Posterior vena cava (tissue), 2 donors: ENCODE measurements at regions not wholly inside any gene's neighbourhood (a gene's known extent, or its start where the extent isn't known, plus 50 kb on each side); places are given as distances from the start of the nearest gene placed in this dataset.
"Not testable (repeated sequence)": the region's sequence is repeated elsewhere in the genome, so short reads cannot be mapped to it uniquely, and the experiment has no call there.

Experiments used
- DNase-seq: peaks from one replicate; pipeline ENCODE4 v3.0.0-alpha.2; 2020; ENCODE audit warnings: low spot score
- intact Hi-C, 2 donors: fragments of 100-400 bp; cut with DNase I; formaldehyde crosslinking; loops; one replicate each; pipeline versions ENCODE4 v1.14.1 to v1.14.2; 2022 to 2023
- donor health status: DM: yes; HTN: yes; CAD: no.
- donor health status: DM: yes; HTN: yes; CAD: no.

GRCh38 chr2:39563572-39563971 is 102.1 kb upstream of the TMEM178A start:
- DNase-seq: no peak
- intact Hi-C loops: loop anchor here in 1 of 2 donors (10.0 kb wide), 1 partner anchor 1311 kb away; no protein-coding TSS in a partner anchor

- DNase-seq: no peak
- intact Hi-C loops: loop anchor here in 1 of 2 donors (10.0 kb wide), 1 partner anchor 1307 kb away; no protein-coding TSS in a partner anchor
These were observed 98.2 kb upstream of the TMEM178A start for GRCh38 chr2:39567507-39567906.

- DNase-seq: no peak
- intact Hi-C loops: loop anchor here in 1 of 2 donors (10.0 kb wide), 1 partner anchor 1307 kb away; no protein-coding TSS in a partner anchor
These were observed 97.6 kb upstream of the TMEM178A start for GRCh38 chr2:39568116-39568515.

GRCh38 chr2:39568561-39569006 is 97.1 kb upstream of the TMEM178A start:
- intact Hi-C loops: loop anchor here in 1 of 2 donors (10.0 kb wide), 1 partner anchor 1306 kb away; no protein-coding TSS in a partner anchor
- DNase-seq: no peak

GRCh38 chr2:39570130-39570555 is 95.6 kb upstream of the TMEM178A start:
- no peak for DNase-seq
- intact Hi-C loops: no loop called here

- intact Hi-C loops: no loop called here
- DNase-seq: no peak
These were observed 95.1 kb upstream of the TMEM178A start for GRCh38 chr2:39570614-39571013.

- intact Hi-C loops: no loop called here
- no peak for DNase-seq
These were observed 94.5 kb upstream of the TMEM178A start for GRCh38 chr2:39571111-39571731.

- DNase-seq: no peak
- intact Hi-C loops: no loop called here
These were observed 92.4 kb upstream of the TMEM178A start for GRCh38 chr2:39573276-39573675.

- no peak for DNase-seq
- intact Hi-C loops: no loop called here
These were observed 83.9 kb upstream of the TMEM178A start for GRCh38 chr2:39581866-39582265.

- intact Hi-C loops: no loop called here
These were observed 82.5 kb upstream of the TMEM178A start for GRCh38 chr2:39583213-39583612.

GRCh38 chr2:39583781-39584180 is 81.9 kb upstream of the TMEM178A start:
- no peak for DNase-seq
- intact Hi-C loops: no loop called here

More at GRCh38 chr2:39583213-39583612, 82.5 kb upstream of the TMEM178A start:
- DNase-seq: no peak

GRCh38 chr2:39584283-39584965 is 81.3 kb upstream of the TMEM178A start:
- no peak for DNase-seq
- intact Hi-C loops: no loop called here

- intact Hi-C loops, DNase-seq: not testable (repeated sequence)
These were observed 80.2 kb upstream of the TMEM178A start for GRCh38 chr2:39585531-39585930.

- DNase-seq: no peak
- intact Hi-C loops: no loop called here
These were observed 78.5 kb upstream of the TMEM178A start for GRCh38 chr2:39587168-39587567.

GRCh38 chr2:39587641-39588040 is 78.1 kb upstream of the TMEM178A start:
- no peak for DNase-seq
- intact Hi-C loops: no loop called here

- intact Hi-C loops: no loop called here
- DNase-seq: no peak
These were observed 72.0 kb upstream of the TMEM178A start for GRCh38 chr2:39593439-39594393.

GRCh38 chr2:39595116-39595515 is 70.6 kb upstream of the TMEM178A start:
- intact Hi-C loops: no loop called here
- DNase-seq: no peak

- no peak for DNase-seq
- intact Hi-C loops: no loop called here
These were observed 68.4 kb upstream of the TMEM178A start for GRCh38 chr2:39597314-39597713.

- intact Hi-C loops: no loop called here
These were observed 63.1 kb upstream of the TMEM178A start for GRCh38 chr2:39602616-39603015.

GRCh38 chr2:39603436-39603835 is 62.3 kb upstream of the TMEM178A start:
- intact Hi-C loops: no loop called here

More at GRCh38 chr2:39602616-39603015, 63.1 kb upstream of the TMEM178A start:
- no peak for DNase-seq

More at GRCh38 chr2:39603436-39603835, 62.3 kb upstream of the TMEM178A start:
- DNase-seq: no peak
